HG02840 (cell line): ENCODE measurements at regions not wholly inside any gene's neighbourhood (a gene's known extent, or its start where the extent isn't known, plus 50 kb on each side); places are given as distances from the start of the nearest gene placed in this dataset.

Experiments
- ATAC-seq: cut with Tn5 transposase; IDR thresholded peaks from one replicate; pipeline ENCODE4 v1.9.1; 2021; ENCODE audit warnings: mild to moderate bottlenecking, moderate library complexity, moderate number of reproducible peaks; ENCODE audit not compliant: unreplicated experiment, low FRiP score

DNA sequence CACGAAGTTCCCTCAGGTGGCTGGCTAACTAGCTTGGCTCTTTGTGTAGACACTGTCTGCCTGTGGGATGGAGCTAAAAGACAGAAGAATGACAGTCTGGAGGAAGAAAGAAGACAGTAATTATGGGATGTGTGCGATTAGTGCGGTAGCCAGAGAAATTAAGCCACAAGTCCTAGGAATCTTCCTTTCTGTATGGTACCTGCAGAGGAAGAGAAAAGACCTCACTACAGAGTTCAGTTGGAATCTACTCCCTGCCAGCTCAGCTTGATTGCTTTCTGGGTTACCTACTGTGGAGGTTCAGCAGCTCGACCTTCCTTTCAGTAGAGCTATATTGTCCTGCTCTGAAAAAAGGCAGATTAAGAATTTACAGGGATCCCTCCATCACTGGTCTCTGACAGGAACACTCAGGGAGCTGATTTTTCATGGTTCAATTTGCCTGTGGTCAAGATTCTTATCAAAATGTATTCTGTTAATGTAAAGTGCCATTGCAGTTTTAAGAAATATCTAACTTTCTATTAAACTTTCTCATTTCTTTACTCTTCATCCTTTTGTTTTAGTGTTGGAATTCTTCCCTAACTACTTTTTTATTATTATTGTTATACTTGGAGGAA is 187.2 kb downstream of the CENPW start:
- ATAC-seq: no peak

DNA sequence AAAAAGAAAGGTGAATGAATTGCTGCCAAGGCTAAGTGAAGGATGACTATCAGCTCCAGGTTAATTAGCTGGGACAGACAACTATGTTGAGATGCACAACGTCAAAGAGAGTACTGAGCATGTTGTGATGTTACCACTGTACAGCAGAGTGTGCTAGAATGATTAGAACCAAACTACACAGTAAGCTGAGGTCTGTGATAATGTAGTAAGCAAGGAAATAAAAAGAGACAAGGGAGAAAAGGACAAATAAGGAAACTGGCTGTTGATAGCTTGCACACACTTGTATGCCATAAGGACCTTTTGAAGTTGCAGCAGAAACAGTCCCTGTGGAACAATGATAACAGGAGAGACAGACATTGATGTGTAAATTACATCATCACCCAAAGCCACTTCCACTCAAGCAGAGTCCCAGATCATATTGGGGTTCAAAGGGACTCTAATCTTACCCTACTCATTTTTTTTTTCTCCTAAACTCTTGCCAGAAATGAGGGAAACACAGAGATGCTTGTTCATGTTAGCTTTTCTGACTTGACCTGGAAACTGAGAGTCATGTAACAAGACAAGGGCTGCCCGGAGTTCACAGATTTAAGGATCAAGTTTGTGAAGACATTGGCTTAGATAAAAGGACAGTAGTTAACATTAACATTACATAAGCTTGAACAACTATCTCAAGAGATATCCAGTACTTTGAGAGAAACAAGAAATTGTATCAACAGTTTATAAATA is 189.9 kb downstream of the CENPW start:
- no peak for ATAC-seq

DNA sequence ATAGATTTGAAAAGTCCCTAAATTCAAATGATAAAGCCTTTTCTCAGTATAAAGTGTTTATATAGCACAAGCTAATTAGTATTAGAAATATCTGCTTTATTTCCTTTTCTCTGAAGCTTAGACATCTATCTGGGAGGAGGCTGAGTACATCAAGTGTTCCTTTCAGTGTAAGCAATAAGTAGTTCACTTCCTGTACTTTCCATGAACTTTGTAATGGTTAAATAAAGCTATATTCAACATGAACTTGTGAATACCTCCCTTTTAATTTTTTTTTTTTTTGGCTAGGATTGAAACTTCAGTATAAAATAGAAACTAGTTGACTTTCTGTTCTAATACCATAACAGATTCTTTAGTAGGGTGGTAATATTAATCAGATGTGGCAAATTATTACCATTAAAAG is 190.9 kb downstream of the CENPW start:
- ATAC-seq: no peak

DNA sequence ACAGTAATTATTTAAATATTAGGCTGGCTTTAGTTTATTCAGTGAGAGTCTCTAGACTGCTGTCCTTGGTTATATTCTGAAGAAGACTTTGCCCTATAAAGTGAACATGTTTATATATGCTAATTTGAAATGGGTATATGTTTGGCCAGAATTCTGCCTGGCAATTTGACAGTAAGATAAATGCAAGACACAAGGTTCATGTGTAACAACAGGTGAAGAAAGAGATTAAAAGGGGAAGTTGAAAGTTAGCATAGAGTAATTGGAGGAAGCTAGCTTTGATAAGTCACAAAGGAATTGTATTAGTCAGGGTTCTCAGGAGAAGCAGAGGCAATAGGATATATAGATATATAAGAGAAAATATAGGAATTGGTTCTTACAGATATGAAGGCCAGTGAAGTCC is 191.4 kb downstream of the CENPW start:
- ATAC-seq: no peak

DNA sequence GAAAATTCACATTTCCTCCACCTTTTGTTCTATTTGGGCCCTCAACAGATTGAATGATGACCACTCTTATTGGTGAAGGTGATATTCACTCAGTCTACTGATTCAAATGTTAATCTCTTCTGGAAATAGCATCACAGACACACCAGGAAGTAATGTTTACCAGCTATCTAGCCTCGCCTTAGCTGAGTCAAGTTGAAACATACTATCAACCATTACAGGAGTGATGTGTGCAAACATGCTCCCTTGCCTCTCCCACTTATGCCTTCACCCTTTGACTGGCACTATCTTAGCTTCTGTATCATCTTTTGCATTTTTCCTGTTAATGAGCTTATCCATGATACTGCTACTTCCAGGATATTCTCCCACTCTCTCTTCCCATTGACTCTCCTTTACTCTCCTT is 191.9 kb downstream of the CENPW start:
- no peak for ATAC-seq

DNA sequence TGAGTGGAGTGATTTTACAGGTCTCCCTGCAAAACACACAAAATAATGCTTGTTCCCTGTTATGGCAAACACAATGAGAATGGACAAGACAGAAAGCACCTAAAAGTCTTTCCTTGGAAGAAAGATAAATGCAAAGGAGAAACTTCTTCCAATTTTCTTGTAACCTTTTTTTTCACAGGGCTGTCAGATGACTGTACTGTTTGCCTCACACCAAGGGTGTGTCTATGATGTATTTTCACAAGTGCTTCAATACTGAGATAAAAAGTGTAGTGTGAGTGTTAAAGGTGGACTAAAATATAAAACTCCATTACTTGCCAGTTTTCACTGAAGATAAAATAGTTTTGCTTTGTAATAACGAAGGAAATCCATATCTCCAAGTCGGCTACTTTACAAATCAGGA is 194.5 kb downstream of the CENPW start:
- ATAC-seq: no peak

DNA sequence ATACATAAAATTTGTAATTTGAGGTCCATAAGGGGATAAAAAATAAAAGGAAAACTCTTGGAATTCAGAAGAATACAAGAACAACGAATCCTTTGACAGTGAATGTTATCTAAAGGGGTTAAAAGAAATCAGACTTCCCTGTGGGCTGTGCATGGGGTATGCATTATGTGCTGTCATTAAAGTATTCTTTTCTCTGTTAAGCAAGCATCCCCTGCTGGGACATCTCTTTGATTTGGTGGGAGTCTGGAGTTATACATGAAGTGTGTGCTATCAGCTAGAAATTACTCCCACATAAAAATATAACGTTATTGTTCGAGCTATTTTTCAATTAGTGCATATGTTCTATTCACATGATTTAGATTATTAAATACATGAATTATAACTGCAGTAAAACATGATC is 195.2 kb downstream of the CENPW start:
- no peak for ATAC-seq

DNA sequence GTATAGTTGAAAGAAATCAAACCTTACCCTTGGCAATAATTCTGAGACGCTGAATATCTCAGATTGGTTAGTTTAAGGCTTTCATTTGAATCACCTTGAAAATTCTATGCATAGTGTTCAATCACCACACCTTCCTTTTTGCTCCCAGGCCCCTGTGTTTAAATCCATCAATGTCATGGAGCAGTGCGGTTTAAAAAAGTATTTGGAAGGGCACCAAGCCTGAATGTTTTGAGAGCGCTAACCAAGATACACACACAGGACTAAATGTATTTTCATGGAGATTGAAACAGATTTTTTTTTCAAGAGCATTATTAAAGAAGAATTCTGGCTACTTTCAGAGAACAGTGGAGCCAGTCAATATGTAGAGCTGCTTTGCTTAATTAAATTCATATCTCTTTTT is 195.7 kb downstream of the CENPW start:
- no peak for ATAC-seq

DNA sequence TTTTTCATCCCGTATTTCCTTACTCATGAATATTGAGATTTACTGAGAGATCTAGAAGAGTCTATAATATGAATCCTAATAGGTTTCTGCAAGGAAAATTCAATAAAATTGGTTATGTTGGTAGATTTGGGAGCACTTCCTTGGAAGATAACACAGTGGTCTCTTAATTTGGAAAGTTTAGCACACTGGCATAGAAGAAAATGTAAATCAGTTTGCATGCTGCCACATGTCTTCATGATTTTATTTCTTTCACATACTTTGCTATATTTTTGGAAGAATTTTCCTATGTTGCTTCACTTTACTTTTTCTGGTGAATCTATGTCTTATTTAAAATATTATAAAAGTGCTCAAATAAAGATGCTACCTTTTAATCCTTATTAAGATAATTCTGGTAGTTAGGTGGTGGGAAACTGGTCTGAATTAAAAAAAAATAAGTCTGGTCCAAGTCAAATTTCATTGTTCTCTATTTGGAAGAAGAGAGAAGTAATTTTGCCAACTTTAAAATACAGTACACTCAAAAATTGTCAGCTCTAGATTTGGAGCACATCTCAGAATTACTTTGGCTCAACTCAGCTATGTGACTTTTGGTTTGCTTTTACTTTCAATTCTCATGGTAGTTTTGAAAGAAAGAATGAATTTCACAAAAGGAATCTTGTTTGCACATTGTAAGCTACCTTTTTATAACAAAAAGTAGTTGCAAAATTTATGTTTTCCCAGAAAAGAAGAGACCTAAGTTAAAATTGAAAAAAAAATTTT is 197.3 kb downstream of the CENPW start:
- no peak for ATAC-seq

DNA sequence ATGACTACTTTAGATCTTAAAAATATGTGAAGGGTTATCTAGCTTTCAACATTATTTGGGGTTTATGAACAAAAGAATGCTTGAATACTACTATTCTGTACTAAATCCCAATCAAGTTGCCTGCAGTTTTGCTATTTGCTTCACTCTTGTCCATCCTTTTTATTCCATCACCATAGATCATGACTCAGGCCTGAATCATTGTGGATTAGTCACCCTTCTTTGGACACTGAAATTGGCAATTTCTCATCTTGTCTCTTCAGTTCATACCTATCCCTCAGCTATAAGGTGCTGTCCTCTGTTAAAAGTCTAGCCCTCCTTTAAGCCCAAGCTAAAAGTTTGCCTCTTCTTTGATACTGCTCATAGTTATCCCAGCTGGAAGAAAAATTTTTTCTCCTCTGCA is 199.1 kb downstream of the CENPW start:
- ATAC-seq: no peak

DNA sequence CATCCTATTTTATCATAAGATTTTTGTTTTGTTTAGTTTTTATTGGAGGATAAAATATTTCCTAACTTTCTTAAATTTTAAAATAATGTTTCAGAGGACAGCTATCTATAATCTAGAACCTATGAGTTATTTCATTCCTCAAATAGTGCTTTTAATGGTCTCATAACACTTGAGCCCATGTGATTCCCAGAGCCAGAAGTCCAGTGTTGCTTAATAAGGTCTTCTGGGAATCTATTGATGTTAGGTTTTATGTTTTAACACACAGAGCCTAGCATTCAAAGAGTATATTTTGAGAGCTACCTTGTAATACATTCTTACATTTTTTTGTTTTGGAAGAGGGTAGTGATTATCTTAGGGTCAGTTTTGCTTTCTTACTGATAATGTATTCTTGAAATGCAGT is 200.2 kb downstream of the CENPW start:
- ATAC-seq: no peak

DNA sequence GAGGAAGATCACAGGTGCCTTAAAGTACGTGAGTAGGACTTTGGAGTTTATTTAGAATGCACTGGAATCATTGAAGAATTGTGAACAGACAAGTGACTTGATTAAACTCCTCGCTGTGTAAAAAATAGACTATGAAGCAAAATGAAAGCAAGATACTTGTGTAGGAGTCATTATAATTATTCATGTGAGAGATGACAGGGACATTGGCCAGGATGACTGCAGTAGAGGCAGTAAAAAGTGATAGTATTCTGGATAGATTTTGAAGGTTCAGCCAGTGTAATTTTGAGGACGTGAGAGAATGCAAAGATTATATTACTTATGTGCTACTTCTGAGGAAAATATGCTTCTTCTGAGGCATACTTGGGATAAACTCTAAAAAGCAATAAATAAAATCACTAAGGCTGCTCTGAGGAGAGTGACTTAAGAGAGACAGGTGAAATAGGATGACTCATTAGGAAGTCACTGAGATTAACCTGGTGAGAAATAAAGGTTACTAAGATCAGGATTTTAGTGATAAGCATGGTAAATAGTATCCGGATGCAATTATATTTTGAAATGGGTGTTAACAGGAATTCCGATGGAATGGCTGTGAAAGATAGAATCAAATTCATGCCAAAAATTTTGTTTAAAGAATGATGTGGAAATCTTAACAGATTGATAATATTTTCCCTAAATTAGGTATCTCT is 202.0 kb downstream of the CENPW start:
- ATAC-seq: no peak

DNA sequence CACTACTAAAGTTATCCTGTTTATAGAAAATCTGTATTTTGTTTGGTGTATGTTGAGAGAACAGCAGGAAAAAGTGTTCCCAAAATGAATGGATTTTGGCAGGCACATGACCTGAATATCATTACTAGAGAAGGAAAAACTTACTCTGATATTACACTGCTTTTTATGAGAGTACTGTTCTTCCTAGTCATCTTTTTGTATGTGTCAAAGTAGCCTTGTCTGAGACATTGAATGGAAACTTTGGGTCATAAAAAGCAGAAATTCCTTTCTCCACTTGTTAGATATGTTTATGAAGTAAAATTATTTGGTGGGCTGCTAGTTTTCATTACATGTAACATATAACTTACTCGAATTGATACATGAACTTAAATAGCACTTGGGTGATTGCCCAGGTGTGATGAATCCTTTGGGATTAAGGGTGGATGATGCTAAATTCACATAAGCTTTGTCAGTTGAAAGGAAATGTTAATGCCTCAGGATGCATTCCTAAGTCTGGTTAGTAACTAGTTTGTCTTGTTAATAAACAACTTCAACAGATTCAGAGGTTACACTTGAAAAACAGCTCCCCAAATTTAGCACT is 206.7 kb downstream of the CENPW start:
- ATAC-seq: no peak

DNA sequence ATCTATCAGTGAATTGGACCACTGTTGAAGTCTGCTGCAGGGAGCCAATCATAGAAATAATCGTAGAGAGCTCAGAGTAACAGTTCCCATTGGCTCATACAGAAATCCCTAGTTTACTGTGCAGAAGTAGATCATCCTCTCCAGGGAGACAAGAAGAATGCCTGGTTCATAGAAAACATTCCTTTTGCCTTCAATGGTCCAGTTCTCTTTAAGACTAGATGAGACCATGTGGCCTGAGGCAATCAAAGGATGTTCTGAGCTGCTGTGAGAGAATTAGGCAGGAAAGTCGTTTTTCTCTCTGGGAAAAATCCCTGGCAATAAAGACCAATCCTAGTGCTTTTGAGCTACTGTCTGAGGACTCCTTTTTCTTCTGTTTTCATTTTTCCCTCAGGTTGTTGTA is 208.4 kb downstream of the CENPW start:
- no peak for ATAC-seq

DNA sequence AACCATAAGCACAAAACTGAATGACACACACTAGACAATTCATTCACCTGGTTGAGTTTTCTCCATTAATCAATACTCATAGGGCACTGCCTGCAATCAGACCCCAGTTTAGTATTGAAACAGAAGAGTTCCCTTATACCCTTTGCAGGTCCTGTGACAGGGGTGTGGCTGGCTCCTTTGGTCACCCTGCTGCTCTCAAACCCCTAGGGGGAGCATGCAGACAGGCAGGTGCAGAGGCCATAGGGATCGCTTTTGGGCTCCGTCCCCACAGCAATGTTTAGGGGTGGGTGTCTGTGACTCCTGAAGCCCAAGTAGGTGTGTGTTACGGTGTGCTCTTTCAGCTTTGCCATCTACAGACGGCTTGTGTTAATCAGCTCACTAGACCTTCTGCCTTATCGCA is 210.4 kb downstream of the CENPW start:
- no peak for ATAC-seq

DNA sequence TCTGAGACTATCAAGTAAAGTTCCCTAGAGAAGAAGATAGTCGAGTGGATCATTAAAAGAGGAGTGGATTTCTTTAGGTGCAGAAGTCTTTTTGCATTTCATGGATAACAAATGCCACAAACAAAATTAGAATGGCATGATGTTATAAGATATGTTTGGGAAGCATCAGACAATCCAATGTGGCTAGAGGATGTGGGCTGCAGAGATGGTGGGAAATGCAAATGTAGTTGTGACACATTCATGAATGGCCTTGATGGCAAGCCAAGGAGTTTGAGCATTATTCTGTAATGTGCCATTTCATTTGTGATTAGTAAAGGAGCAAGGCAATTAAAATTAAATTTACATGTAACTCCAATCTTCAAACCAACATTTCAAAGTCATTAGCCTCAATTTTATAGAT is 211.9 kb downstream of the CENPW start:
- no peak for ATAC-seq

DNA sequence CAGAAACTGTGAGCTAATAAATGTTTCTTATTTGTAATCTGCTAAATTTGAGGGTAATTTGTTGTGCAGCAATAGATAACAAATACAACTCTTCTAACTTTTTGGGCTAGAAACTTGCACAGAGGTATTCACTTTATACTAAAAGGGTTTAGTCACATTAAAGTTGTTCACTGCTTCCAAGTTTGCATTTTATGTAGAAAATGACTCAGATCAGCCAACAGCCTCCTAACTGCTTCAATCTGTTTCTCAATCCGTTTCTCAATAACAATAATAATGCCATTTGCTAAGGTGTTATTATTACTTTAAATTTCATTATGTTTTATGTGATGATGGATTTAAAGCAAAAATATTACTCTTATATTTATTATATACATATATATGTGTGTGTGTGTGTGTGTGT is 213.9 kb downstream of the CENPW start:
- ATAC-seq: no peak

DNA sequence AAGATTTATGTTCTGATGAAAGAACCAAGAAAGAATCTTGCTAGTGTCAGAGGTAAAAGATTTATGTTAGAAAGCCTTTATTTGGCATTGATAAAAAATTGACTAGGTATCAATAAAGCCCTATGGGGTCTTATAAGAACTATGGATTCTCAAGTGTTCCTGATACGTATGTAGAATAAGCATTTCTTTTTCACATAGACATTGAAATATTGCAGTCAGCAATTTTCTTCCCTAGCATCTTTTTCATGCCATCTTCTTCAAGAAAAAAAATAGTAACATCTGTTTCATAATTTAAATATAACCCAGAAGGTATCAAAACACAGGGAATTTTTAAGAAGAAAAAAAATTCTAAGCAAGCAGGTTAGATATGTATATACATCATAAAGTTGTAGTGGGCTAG is 230.6 kb downstream of the CENPW start:
- no peak for ATAC-seq

DNA sequence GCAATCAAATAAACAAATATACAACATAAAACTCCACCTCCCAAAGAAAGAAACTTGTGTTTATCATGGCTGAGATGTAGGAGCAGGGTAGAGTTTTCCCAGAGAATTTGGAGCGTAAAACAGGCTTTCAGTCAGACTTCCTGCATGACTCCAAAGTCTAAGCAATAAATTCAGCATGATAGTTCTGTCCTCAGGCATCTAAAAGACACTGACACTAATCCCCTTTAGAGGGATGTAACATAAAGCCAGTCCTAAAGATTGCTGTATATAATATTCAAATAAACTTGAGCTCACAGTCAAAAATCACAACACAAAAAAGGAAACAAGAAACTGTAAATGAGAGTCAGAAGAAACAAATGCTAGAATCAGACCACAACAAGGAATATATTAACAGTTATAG is 234.4 kb downstream of the CENPW start:
- no peak for ATAC-seq

DNA sequence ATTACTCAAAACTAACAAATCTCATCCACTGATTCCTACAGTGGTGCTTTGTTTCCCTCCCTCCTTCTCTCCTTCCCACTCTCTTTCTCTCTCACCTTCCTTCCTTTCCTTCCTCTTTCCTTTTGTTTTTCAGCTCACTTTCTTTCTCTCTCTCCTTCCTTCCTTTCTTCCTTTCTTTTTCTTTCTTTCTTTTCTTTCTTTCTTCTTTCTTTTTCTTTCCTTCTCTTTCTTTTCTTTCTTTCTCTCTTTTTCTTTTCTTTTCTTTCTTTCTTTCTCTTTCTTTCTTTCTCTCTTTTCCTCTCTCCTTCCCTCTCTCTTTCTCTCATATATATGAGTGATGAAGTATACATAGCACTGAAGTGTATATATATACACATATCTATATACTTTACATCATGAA is 241.4 kb downstream of the CENPW start:
- ATAC-seq: no peak
